AG04449 (cell line): ENCODE measurements at regions not wholly inside any gene's neighbourhood (a gene's known extent, or its start where the extent isn't known, plus 50 kb on each side); places are given as distances from the start of the nearest gene placed in this dataset.

ENCODE experiments used
- CTCF ChIA-PET: fragments of 350-600 bp; formaldehyde crosslinking; extraction: SDS; loops from one replicate; lab custom pipeline; 2021; ENCODE audit warnings: antibody characterized with exemption; lab: Yijun Ruan, JAX
- POLR2A ChIA-PET: fragments of 400-600, 350-600 bp; formaldehyde crosslinking; extraction: SDS; loops from one replicate; lab custom pipeline; 2020; ENCODE audit warnings: antibody characterized with exemption, inconsistent platforms; lab: Yijun Ruan, JAX
- DNase-seq: peaks from one replicate; pipeline ENCODE4 v3.0.0-alpha.2; 2010; ENCODE audit warnings: low read depth, low spot score
- H3K4me3 ChIP-seq: 2 replicates; pipeline ENCODE4 v1.5.1; 2011; ENCODE audit warnings: low read depth, mild to moderate bottlenecking, control low read depth, low read length
- CTCF ChIP-seq: IDR thresholded peaks from one replicate; pipeline ENCODE4 v1.5.1; 2011; ENCODE audit warnings: mild to moderate bottlenecking, moderate library complexity, low read length, control low read depth, inconsistent platforms; ENCODE audit not compliant: insufficient read depth; ENCODE audit errors: missing control alignments

GRCh38 chr6:139904158-139904533 is 529.7 kb upstream of the CITED2 start:
- ChIA-PET POLR2A (no interaction called here), CTCF (no interaction called here)
- no peak for TF ChIP-seq CTCF
- DNase-seq = no peak
- H3K4me3 ChIP-seq = no peak overlapping the region

GRCh38 chr6:139903411-139904157 is 529.1 kb upstream of the CITED2 start:
- DNase-seq = no peak
- TF ChIP-seq CTCF = no peak
- POLR2A ChIA-PET = no interaction called here
- H3K4me3 ChIP-seq = no peak overlapping the region
- CTCF ChIA-PET = interaction anchor here (1.1 kb wide), 1 partner anchor 12 kb away, joined by 3 read pairs; no protein-coding TSS in a partner anchor

DNA sequence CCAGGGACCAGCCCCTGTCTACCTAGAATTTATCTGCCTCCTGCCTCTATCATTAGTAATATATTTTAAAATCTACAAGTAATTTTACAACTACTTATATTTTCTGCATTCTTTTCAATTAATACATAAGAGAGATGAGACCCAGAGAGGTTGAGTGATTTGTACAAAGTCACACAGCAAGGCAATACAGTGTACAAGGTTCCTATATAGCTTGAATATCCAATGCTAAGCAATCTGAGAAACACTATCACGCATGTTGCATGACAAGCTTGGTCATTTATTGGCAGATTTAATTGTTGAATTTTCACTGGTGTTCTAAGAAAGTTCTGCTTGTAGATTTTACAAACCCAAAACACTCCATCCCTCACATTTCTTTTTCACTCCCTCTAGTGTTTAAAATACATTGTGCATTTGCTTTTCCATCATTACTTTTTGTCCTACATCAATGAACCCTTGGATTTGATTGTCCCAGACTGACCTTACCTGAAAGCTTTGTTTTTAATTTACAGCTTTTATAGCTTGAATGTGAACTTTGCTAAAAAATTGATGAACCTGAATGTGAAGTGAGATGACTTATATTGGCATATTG is 520.9 kb upstream of the CITED2 start:
- no peak for DNase-seq
- ChIA-PET CTCF (interaction anchor here (0.6 kb wide), 1 partner anchor 23 kb away, joined by 3 read pairs; no protein-coding TSS in a partner anchor), POLR2A (no interaction called here)
- no peak for TF ChIP-seq CTCF
- no peak overlapping the region for H3K4me3 ChIP-seq

GRCh38 chr6:139894271-139894670 is 519.8 kb upstream of the CITED2 start:
- CTCF ChIA-PET = interaction anchor here (1.2 kb wide), 1 partner anchor 14 kb away, joined by 4 read pairs; no protein-coding TSS in a partner anchor
- POLR2A ChIA-PET = no interaction called here
- no peak for DNase-seq
- H3K4me3 ChIP-seq = no peak overlapping the region
- no peak for TF ChIP-seq CTCF

- ChIA-PET CTCF (interaction anchor here (1.2 kb wide), 1 partner anchor 11 kb away, joined by 3 read pairs; no protein-coding TSS in a partner anchor), POLR2A (interaction anchor here (0.9 kb wide), 1 partner anchor 517 kb away, joined by 6 read pairs; the partner anchor contains the start of gene CITED2)
- no peak overlapping the region for H3K4me3 ChIP-seq
- DNase-seq = no peak
- no peak for TF ChIP-seq CTCF
These were observed 517.0 kb upstream of the CITED2 start for GRCh38 chr6:139891471-139891870.

- ChIA-PET POLR2A (interaction anchor here (1.2 kb wide), 1 partner anchor 514 kb away, joined by 4 read pairs; the partner anchor contains the start of gene CITED2), CTCF (interaction anchor here (0.6 to 1.6 kb wide), 3 partner anchors 8 to 11 kb away, joined by 3 to 4 read pairs (median 3); no protein-coding TSS in a partner anchor)
- no peak overlapping the region for H3K4me3 ChIP-seq
- no peak for DNase-seq
- TF ChIP-seq CTCF = no peak
These were observed 514.3 kb upstream of the CITED2 start for GRCh38 chr6:139888681-139889122.
